ENCODE measurements at regions not wholly inside any gene's neighbourhood (a gene's known extent, or its start where the extent isn't known, plus 50 kb on each side); places are given as distances from the start of the nearest gene placed in this dataset.

GRCh38 chr11:91433284-91434010, 791.2 kb upstream of the FAT3 start:
- TF ChIP-seq TCF12 (IDR thresholded peaks at IDR 0.05; ENCODE audit: low read depth) (no peak), REST (IDR thresholded peaks at IDR 0.05; ENCODE audit: low read depth) (no peak), RAD21 (IDR thresholded peaks at IDR 0.05; ENCODE audit: low read depth) (no peak)

All from Ishikawa (cell line).